ENCODE measurements at regions not wholly inside any gene's neighbourhood (a gene's known extent, or its start where the extent isn't known, plus 50 kb on each side); places are given as distances from the start of the nearest gene placed in this dataset.
"Not testable (repeated sequence)": the region's sequence is repeated elsewhere in the genome, so short reads cannot be mapped to it uniquely, and the experiment has no call there.

DNA sequence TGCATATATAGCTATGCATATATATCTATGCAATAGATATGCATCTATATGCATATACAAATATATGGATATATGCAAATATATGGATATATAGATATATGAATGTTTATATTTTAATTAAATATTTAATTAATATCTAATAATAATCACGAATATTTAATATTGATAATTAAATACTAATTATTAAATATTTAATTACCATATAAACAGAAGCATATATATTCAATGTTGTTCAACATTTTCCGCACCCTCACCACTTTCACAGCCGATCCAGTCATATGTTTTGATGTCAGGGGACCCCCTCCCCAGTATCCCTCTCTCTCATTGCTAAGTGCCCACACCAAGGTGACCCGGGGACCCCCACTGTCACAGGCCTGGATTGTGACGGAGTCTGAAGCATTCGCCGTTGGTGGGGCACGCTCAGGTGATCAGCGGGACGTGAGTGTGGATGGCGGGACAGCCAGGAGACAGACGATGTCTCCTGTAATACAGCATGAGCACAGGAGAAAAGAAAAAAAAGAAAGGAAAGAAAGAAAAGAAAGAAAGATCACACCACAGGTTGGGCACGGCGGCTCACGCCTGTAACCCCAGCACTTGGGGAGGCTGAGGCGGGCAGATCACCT is 199.7 kb downstream of the CRLF2 start:
- no peak for DNase-seq (ENCODE audit: low read depth)

DNA sequence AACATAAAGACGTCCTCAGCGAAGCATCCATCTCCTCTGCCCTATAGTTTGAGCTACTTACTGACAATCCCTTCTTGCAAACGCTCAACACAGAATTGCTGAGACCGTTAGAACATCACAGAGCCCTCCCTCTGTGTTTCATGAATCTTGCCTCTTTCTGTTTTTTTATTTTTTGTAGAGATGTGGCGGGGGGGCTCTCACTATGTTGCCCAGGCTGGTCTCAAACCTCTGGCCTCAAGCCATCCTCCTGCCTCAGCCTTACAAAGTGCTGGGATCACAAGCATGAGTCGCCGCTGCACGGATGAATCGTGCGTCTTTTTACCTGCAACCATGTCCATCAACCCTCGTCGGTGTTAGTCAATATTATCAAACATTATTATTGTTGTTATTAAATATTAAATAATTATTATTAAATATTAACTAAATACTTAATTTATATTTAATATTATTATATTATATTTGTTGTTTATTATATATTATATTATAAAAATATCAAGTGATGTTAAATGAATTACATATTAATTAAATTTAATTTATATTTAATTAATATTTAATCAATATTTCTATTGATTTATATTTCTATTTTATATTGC is 200.7 kb downstream of the CRLF2 start:
- no peak for DNase-seq (ENCODE audit: low read depth)

GRCh38 chrX:1009771-1010170 is 202.7 kb downstream of the CRLF2 start:
- DNase-seq (ENCODE audit: low read depth), result no peak

GRCh38 chrX:1006156-1006730 is 206.2 kb downstream of the CRLF2 start:
- DNase-seq (ENCODE audit: low read depth), result no peak

DNA sequence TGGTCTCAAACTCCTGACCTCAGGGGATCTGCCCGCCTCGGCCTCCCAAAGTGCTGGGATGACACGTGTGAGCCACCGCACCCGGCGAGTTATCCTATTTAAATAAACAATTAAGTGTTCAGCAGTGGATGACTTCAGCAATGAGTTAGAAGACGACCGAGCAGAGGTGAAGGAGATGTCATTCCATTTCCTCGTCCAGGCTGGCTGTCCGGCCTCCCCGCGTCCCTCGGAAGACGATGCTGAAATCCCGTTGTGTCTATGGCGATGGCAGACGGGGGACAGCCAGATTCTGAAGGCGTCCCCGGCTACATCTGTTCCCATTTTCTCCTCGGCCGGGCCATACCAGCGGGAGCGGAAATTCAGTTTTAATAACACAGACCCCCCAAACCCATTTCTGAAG is 209.8 kb downstream of the CRLF2 start:
- DNase-seq (ENCODE audit: low read depth), result no peak

DNA sequence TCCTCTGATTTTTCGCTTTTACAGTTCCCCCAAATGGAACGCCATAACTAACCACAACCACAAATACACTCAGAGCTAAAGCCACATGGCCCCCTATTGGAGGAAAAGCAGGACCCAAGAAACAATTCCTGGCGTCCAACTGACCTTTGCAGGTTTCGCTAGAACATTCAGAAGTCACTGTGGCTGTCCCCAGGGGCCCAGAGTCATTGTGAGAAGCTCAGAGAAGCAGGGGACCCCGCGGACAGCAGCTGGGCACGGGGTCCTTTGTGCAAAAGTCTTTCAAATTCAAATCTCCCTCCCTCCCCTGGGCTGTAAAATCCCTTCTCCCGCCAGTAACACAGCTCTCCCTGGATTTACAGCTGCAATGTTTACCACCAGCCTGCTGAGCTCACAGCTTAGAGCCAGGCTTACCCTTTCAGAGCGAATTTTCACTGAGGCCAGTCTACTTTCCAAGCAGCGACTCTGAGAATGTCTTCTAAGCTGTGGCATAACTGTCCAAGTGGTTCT is 214.8 kb downstream of the CRLF2 start:
- DNase-seq (ENCODE audit: low read depth), result no peak

- DNase-seq (ENCODE audit: low read depth), result no peak
Observed at GRCh38 chrX:994780-995179, 217.7 kb downstream of the CRLF2 start.

DNA sequence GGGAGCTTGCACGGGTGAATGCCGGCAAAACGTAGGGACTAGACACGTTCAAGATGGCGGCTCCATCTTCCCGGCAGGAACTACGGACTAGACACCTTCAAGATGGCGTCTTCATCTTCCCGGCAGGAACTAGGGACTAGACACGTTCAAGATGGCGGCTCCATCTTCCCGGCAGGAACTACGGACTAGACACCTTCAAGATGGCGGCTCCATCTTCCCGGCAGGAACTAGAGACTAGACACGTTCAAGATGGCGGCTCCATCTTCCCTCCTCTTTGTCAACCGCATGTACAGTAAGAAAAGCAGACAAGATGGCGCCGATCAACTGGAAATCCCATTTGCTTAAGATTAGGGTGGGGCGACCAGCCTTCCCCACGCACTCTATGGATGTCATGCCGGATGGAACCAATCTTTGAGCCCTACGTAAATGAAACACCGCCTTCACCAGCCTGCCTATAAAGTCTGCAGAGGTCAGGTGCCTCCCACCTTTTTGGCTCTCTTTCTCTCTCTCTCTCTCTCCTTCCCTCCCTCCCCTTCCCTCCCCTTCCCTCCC is 222.4 kb downstream of the CRLF2 start:
- DNase-seq (ENCODE audit: low read depth), result peak; percentile 4

GRCh38 chrX:988530-988929 is 223.9 kb downstream of the CRLF2 start:
- DNase-seq (ENCODE audit: low read depth), result not testable (repeated sequence)

DNA sequence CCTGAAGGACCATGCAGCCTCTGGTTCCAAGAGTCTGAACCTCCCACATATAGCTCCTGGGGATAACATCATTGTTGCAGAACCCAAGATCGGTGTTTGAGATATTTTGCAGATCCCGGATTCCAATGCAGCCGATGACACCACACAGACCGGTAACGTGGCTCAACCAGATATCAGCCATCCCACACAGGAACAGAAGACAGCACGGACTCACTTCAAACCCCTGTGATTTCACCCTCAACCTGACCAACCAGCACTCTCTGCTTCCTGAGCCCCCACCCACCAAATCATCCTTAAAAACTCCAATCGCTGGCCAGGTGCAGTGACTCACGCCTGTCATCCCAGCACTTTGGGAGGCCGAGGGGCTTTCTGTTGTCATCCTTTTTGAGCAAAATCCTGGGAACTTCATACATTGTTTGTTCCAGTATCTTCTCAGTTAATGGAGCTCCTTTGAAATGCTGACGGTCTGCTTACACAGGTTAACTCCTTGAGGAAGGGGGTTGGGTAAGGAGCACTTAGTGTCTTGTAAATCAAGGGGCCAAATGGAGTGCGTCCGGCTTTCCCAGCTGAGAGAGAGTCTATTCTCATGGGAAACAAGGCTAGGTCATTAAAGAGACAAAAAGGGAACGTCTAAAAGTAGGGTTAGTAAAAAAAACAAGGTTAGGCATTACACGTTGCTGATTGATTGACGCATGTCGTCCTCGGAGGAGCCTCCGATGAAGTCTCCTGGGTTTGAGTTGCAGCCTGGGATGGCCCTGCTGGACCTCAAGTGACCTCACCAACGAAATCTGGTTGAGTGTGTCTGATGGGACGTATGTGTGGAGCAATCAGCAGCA is 230.4 kb downstream of the CRLF2 start:
- no peak for DNase-seq (ENCODE audit: low read depth)

GRCh38 chrX:980587-981235 is 231.7 kb downstream of the CRLF2 start:
- no peak for DNase-seq (ENCODE audit: low read depth)

DNA sequence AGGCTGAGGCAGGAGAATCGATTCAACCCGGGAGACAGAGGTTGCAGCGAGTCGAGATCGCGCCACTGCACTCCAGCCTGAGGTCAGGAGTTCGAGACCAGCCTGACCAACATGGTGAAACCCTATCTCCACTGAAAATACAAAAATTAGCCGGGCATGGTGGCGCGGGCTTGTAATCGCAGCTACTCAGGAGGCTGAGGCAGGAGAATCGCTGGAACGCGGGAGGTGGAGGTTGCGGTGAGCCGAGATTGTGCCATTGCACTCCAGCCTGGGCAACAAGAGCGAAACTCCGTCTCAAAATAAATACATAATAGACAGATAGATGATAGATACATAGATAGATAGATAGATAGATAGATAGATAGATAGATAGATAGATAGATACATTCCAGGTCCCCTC is 233.3 kb downstream of the CRLF2 start:
- not testable (repeated sequence) for DNase-seq (ENCODE audit: low read depth)

- DNase-seq (ENCODE audit: low read depth), result no peak
Observed at GRCh38 chrX:973010-973632, 239.3 kb downstream of the CRLF2 start.

- no peak for DNase-seq (ENCODE audit: low read depth)
Observed at GRCh38 chrX:968148-968965, 244.1 kb downstream of the CRLF2 start.

GRCh38 chrX:966396-967070 is 245.9 kb downstream of the CRLF2 start:
- DNase-seq (ENCODE audit: low read depth), result no peak

DNA sequence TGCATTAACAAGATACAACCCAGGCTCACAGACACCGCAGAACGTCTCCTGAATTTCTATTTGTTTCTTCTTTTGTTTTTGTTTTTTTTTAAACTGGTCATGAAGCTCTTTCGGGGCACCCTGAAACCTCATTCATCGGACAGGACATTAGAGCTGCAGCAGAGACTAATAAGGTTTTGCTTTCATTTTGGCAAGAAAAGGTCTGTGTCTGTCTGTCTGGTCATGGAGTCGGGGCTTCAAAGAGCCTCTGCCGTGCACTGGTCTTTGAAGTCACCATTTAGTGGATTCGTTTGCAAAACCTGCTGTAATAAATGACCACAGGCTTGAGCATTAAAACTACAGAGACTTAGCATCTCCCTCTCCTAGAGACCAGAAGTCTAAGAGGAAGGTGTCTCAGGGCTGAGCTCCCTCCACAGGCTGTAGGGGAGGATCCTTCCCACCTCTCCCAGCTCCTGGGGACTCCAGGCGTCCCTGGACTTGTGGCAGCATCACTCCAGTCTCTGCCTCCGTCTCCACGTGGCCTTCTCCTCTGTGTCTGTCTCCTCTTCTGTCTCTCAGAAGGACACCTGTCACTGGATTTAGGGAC is 247.5 kb downstream of the CRLF2 start:
- no peak for DNase-seq (ENCODE audit: low read depth)

GRCh38 chrX:960821-961220 is 251.6 kb downstream of the CRLF2 start:
- no peak for DNase-seq (ENCODE audit: low read depth)

DNA sequence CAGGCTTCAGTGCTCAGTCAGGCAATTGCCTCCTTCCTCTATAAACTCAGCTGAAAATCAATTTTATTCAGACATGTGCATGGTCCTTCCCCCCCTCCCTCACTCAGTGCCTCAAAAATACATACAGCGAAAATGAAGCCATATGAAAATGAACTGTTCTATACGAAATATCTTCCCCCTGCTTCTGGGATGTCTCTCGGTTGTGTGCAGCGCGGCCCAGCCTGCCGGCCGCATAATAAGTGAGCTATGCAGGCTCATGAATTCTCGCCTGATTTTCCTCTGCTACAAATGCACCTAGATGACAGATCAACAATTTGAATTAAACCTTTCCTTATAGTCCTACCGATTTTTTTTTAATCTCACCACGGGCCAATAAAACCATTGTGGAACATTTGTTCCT is 252.9 kb downstream of the CRLF2 start:
- DNase-seq (ENCODE audit: low read depth), result no peak

- DNase-seq (ENCODE audit: low read depth), result not testable (repeated sequence)
Observed at GRCh38 chrX:955168-955781, 257.2 kb downstream of the CRLF2 start.

All from HS-27A (cell line).